Type B pancreatic cell (in vitro differentiated cells): ENCODE measurements at regions not wholly inside any gene's neighbourhood (a gene's known extent, or its start where the extent isn't known, plus 50 kb on each side); places are given as distances from the start of the nearest gene placed in this dataset.

Experiments used
- DNase-seq: peaks from one replicate; pipeline ENCODE4 v3.0.0; 2021; ENCODE audit warnings: mixed read lengths; ENCODE audit not compliant: unreplicated experiment; ENCODE audit errors: extremely low spot score
- H3K27ac Mint-ChIP-seq: 2 replicates; pipeline ENCODE4 v1.8.0; 2021; ENCODE audit warnings: mild to moderate bottlenecking, mixed read lengths
- H3K27me3 Mint-ChIP-seq: 2 replicates; pipeline ENCODE4 v1.8.0; 2021; ENCODE audit warnings: mixed read lengths
- H3K36me3 Mint-ChIP-seq: 2 replicates; pipeline ENCODE4 v1.8.0; 2021; ENCODE audit warnings: mixed read lengths
- H3K4me1 Mint-ChIP-seq: one replicate; pipeline ENCODE4 v1.8.0; 2021; ENCODE audit warnings: mixed read lengths; ENCODE audit not compliant: unreplicated experiment
- H3K4me3 Mint-ChIP-seq: 2 replicates; pipeline ENCODE4 v1.8.0; 2021; ENCODE audit warnings: mild to moderate bottlenecking, mixed read lengths
- H3K9me3 Mint-ChIP-seq: 2 replicates; pipeline ENCODE4 v1.8.0; 2021; ENCODE audit warnings: mixed read lengths
- CTCF ChIP-seq: fragments of 200-600 bp; sonication (generic); conservative IDR thresholded peaks from 2 replicates; pipeline ENCODE4 v1.5.0; 2021; ENCODE audit warnings: antibody characterized with exemption, mild to moderate bottlenecking

GRCh38 chr20:41872930-41873329 lies 254.8 kb upstream of the CHD6 start:
- no peaks in the 10 kb centered on the region for H3K36me3 Mint-ChIP-seq
- no peak for DNase-seq
- H3K4me3 Mint-ChIP-seq, result no peak overlapping the region
- H3K27ac Mint-ChIP-seq, result no peak overlapping the region
- no peaks in the 10 kb centered on the region for H3K9me3 Mint-ChIP-seq
- H3K27me3 Mint-ChIP-seq, result peaks cover 10% of the 10 kb centered on the region
- no peak for TF ChIP-seq CTCF
- no peaks in the 10 kb centered on the region for H3K4me1 Mint-ChIP-seq

GRCh38 chr20:41870869-41871462 lies 252.8 kb upstream of the CHD6 start:
- H3K27me3 Mint-ChIP-seq, result peaks cover 3% of the 10 kb centered on the region
- no peak for TF ChIP-seq CTCF
- H3K4me3 Mint-ChIP-seq, result no peak overlapping the region
- H3K4me1 Mint-ChIP-seq, result no peaks in the 10 kb centered on the region
- DNase-seq, result no peak
- no peaks in the 10 kb centered on the region for H3K9me3 Mint-ChIP-seq
- no peaks in the 10 kb centered on the region for H3K36me3 Mint-ChIP-seq
- H3K27ac Mint-ChIP-seq, result no peak overlapping the region

- Mint-ChIP-seq H3K27me3 (peaks cover 5% of the 10 kb centered on the region), H3K27ac (no peak overlapping the region), H3K9me3 (no peaks in the 10 kb centered on the region), H3K4me3 (no peak overlapping the region), H3K36me3 (no peaks in the 10 kb centered on the region), H3K4me1 (no peaks in the 10 kb centered on the region)
- DNase-seq, result no peak
- no peak for TF ChIP-seq CTCF
Observed at GRCh38 chr20:41869261-41869660, 251.1 kb upstream of the CHD6 start.

GRCh38 chr20:41865938-41866337 lies 247.8 kb upstream of the CHD6 start:
- TF ChIP-seq CTCF, result no peak
- DNase-seq, result no peak
- Mint-ChIP-seq H3K27ac (no peak overlapping the region), H3K36me3 (no peaks in the 10 kb centered on the region), H3K27me3 (peaks cover 2% of the 10 kb centered on the region), H3K4me1 (peaks cover 5% of the 10 kb centered on the region), H3K9me3 (no peaks in the 10 kb centered on the region), H3K4me3 (no peak overlapping the region)

- no peak for TF ChIP-seq CTCF
- H3K4me1 Mint-ChIP-seq, result peaks cover 5% of the 10 kb centered on the region
- no peaks in the 10 kb centered on the region for H3K36me3 Mint-ChIP-seq
- H3K9me3 Mint-ChIP-seq, result no peaks in the 10 kb centered on the region
- no peak overlapping the region for H3K27ac Mint-ChIP-seq
- DNase-seq, result no peak
- H3K4me3 Mint-ChIP-seq, result no peak overlapping the region
- H3K27me3 Mint-ChIP-seq, result peaks cover 2% of the 10 kb centered on the region
Observed at GRCh38 chr20:41862476-41862875, 244.3 kb upstream of the CHD6 start.
